ENCODE measurements at regions not wholly inside any gene's neighbourhood (a gene's known extent, or its start where the extent isn't known, plus 50 kb on each side); places are given as distances from the start of the nearest gene placed in this dataset.

DNA sequence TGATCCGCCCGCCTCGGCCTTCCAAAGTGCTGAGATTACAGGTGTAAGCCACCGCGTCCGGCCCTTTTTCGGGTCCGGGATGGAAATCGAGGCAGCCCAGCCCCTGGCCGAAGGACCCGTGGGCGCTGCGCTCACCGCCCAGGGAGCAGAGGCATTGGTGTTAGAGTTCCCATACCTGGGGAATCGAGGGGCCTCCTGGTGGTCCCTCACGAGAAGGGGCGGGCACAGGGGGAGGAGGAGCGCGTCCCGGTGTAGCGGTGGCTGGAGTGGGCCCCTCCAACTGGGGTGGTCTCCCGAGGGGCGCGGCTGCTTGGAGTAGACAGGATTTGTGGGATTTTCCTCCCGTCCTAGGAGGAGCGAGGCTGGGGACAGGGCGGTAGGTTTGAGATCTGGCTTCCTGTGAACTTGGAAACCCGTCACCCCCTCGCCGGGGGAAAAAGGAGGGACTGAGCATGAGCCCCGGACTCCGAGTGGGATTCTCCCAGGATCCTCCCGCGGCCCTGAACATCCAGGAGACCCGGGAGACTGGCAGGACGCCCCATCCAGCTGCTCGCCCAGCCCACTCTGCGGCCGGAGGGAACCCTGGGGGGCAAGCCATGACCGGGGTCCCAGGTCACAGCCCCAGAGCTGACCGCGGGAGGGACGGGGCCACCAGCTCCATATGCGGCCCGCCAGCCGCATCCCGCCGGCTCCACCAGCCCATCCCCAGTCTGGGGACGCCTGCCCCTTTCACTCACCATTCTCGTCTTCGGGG is 70.9 kb downstream of the ASCL4 start:
- H3K9ac ChIP-seq (ENCODE audit: control insufficient read depth, extremely low read depth, insufficient read depth, low read length) = no peak overlapping the region
- H3K36me3 ChIP-seq (ENCODE audit: control insufficient read depth in 2 of 2, extremely low read depth in 1 of 2, insufficient read depth in 2 of 2, low read length in 2 of 2) = no peaks in the 10 kb centered on the region
- H4K20me1 ChIP-seq (ENCODE audit: control insufficient read depth, extremely low read depth, insufficient read depth, low read length) = no peaks in the 10 kb centered on the region
- no peaks in the 10 kb centered on the region for H3K9me1 ChIP-seq (ENCODE audit: control insufficient read depth, extremely low read depth, insufficient read depth, low read length)
- FAIRE-seq = no peak
- no peak for DNase-seq (ENCODE audit: low read depth, low spot score)
- TF ChIP-seq, protein P1, sequence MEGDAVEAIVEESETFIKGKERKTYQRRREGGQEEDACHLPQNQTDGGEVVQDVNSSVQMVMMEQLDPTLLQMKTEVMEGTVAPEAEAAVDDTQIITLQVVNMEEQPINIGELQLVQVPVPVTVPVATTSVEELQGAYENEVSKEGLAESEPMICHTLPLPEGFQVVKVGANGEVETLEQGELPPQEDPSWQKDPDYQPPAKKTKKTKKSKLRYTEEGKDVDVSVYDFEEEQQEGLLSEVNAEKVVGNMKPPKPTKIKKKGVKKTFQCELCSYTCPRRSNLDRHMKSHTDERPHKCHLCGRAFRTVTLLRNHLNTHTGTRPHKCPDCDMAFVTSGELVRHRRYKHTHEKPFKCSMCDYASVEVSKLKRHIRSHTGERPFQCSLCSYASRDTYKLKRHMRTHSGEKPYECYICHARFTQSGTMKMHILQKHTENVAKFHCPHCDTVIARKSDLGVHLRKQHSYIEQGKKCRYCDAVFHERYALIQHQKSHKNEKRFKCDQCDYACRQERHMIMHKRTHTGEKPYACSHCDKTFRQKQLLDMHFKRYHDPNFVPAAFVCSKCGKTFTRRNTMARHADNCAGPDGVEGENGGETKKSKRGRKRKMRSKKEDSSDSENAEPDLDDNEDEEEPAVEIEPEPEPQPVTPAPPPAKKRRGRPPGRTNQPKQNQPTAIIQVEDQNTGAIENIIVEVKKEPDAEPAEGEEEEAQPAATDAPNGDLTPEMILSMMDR (optimal IDR thresholded peaks at IDR 0.05 in 1 of 3, IDR thresholded peaks at IDR 0.05 in 1 of 3, conservative IDR thresholded peaks at IDR 0.05 in 1 of 3; ENCODE audit: extremely low read depth in 1 of 3, insufficient read depth in 2 of 3, low read length in 3 of 3) = no peak
- no peak for TF ChIP-seq EZH2 (IDR thresholded peaks at IDR 0.05; ENCODE audit: low read length)
- no peaks in the 10 kb centered on the region for H3K79me2 ChIP-seq (ENCODE audit: control insufficient read depth, insufficient read depth, low read length)
- H3K27ac ChIP-seq (ENCODE audit: control insufficient read depth, insufficient read depth, low read length) = no peak overlapping the region
- dilution Hi-C loops (cut with MboI; ENCODE audit: extremely low pct_ligation_motif_present, low sequenced_read_pairs) = no loop called here
- no peak overlapping the region for H3K4me3 ChIP-seq (ENCODE audit: control insufficient read depth in 2 of 3, extremely low read depth in 1 of 3, insufficient read depth in 2 of 3, low read depth in 1 of 3, low read length in 3 of 3)
- peaks cover 50% of the 10 kb centered on the region for H3K27me3 ChIP-seq (ENCODE audit: control insufficient read depth, extremely low read depth, insufficient read depth, low read length)
- H3K9me3 ChIP-seq (ENCODE audit: control insufficient read depth, low read depth, low read length) = no peaks in the 10 kb centered on the region
- H3K4me2 ChIP-seq (ENCODE audit: control insufficient read depth, extremely low read depth, insufficient read depth, low read depth, low read length) = no peak overlapping the region
- peaks cover 3% of the 10 kb centered on the region for H3K4me1 ChIP-seq (ENCODE audit: control insufficient read depth, extremely low read depth, insufficient read depth, low read length)
- no peak overlapping the region for H2AFZ ChIP-seq (ENCODE audit: control insufficient read depth, low read length)

DNA sequence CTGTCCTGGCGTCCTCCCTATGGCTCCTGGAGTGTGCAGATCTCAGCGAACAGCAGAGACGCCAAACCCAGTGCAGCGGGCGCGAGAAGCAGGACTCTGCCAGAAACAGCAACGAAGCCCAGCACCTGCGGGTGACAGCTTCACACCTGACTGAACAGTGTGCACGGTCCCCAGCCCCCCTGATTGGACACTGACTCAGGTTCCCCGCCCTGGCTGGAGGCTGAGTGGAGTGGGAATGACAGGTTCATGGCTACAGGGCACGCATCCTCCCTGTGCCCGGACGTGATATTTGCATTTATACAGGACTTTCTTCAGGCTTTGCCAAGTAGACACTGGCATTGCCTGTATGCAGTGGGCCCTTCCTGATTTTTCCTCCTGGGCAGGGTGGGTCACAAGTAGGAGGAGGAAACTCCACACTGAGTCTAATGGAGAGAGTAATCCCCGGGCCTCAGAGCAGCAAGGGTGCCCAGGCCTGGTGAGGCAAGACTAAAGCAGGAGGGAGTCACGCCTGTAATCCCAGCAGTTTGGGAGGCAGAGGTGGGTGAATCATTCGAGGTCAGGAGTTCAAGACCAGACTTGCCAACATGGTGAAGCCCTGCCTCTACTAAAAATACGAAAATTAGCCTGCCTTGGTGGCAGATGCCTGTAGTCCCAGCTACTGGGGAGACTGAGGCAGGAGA is 71.6 kb downstream of the ASCL4 start:
- Histone ChIP-seq H2AFZ (ENCODE audit: control insufficient read depth, low read length) (no peak overlapping the region), H3K9me3 (ENCODE audit: control insufficient read depth, low read depth, low read length) (no peaks in the 10 kb centered on the region), H3K9me1 (ENCODE audit: control insufficient read depth, extremely low read depth, insufficient read depth, low read length) (no peaks in the 10 kb centered on the region), H3K4me3 (ENCODE audit: control insufficient read depth in 2 of 3, extremely low read depth in 1 of 3, insufficient read depth in 2 of 3, low read depth in 1 of 3, low read length in 3 of 3) (no peak overlapping the region), H3K79me2 (ENCODE audit: control insufficient read depth, insufficient read depth, low read length) (no peaks in the 10 kb centered on the region), H4K20me1 (ENCODE audit: control insufficient read depth, extremely low read depth, insufficient read depth, low read length) (no peaks in the 10 kb centered on the region), H3K9ac (ENCODE audit: control insufficient read depth, extremely low read depth, insufficient read depth, low read length) (no peak overlapping the region), H3K27ac (ENCODE audit: control insufficient read depth, insufficient read depth, low read length) (no peak overlapping the region), H3K27me3 (ENCODE audit: control insufficient read depth, extremely low read depth, insufficient read depth, low read length) (peaks cover 50% of the 10 kb centered on the region), H3K4me2 (ENCODE audit: control insufficient read depth, extremely low read depth, insufficient read depth, low read depth, low read length) (no peak overlapping the region), H3K4me1 (ENCODE audit: control insufficient read depth, extremely low read depth, insufficient read depth, low read length) (peaks cover 3% of the 10 kb centered on the region), H3K36me3 (ENCODE audit: control insufficient read depth in 2 of 2, extremely low read depth in 1 of 2, insufficient read depth in 2 of 2, low read length in 2 of 2) (no peaks in the 10 kb centered on the region)
- DNase-seq (ENCODE audit: low read depth, low spot score) = no peak
- TF ChIP-seq, protein P1 (optimal IDR thresholded peaks at IDR 0.05 in 1 of 3, IDR thresholded peaks at IDR 0.05 in 1 of 3, conservative IDR thresholded peaks at IDR 0.05 in 1 of 3; ENCODE audit: extremely low read depth in 1 of 3, insufficient read depth in 2 of 3, low read length in 3 of 3) = no peak
- TF ChIP-seq EZH2 (IDR thresholded peaks at IDR 0.05; ENCODE audit: low read length) = no peak
- dilution Hi-C loops (cut with MboI; ENCODE audit: extremely low pct_ligation_motif_present, low sequenced_read_pairs) = no loop called here
- FAIRE-seq = no peak
